ENCODE measurements at regions not wholly inside any gene's neighbourhood (a gene's known extent, or its start where the extent isn't known, plus 50 kb on each side); places are given as distances from the start of the nearest gene placed in this dataset.

DNA sequence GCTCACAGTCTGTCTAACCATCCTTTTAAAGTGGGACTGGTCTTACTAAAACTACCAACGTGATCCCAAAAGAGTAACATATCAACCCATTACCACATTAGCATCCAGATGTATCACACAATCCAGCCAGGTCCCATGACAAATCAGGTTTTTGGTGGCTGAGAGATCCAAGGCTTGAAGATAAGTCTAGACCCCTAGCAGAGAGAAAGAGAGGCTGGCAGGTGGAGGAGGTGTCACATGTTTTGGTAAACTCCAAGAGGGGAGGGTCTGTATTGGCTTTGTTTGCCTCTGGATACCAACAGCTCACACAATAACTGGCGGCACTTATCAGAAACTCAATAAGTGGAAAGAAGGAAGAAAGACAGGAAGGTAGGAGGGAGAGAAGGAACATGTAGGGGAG lies 357.6 kb downstream of the SS18 start:
- BruUV-seq (replicated peaks), result no TSS peak
- no peaks in the 10 kb centered on the region for H3K36me3 Mint-ChIP-seq (ENCODE audit: insufficient read depth, unreplicated experiment)
- H3K9me3 Mint-ChIP-seq (ENCODE audit: low read depth, unreplicated experiment), result peaks cover 2% of the 10 kb centered on the region
- no peaks in the 10 kb centered on the region for H3K4me1 Mint-ChIP-seq (ENCODE audit: low read depth, unreplicated experiment)
- peaks cover 31% of the 10 kb centered on the region for H3K27me3 Mint-ChIP-seq (ENCODE audit: unreplicated experiment)
- no peak overlapping the region for H3K4me3 Mint-ChIP-seq (ENCODE audit: low read depth, unreplicated experiment)
- no peak overlapping the region for H3K27ac Mint-ChIP-seq (ENCODE audit: unreplicated experiment)
- TF ChIP-seq, protein P1, sequence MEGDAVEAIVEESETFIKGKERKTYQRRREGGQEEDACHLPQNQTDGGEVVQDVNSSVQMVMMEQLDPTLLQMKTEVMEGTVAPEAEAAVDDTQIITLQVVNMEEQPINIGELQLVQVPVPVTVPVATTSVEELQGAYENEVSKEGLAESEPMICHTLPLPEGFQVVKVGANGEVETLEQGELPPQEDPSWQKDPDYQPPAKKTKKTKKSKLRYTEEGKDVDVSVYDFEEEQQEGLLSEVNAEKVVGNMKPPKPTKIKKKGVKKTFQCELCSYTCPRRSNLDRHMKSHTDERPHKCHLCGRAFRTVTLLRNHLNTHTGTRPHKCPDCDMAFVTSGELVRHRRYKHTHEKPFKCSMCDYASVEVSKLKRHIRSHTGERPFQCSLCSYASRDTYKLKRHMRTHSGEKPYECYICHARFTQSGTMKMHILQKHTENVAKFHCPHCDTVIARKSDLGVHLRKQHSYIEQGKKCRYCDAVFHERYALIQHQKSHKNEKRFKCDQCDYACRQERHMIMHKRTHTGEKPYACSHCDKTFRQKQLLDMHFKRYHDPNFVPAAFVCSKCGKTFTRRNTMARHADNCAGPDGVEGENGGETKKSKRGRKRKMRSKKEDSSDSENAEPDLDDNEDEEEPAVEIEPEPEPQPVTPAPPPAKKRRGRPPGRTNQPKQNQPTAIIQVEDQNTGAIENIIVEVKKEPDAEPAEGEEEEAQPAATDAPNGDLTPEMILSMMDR (IDR thresholded peaks at IDR 0.05; ENCODE audit: unreplicated experiment), result no peak
- intact Hi-C loops (cut with micrococcal nuclease; ENCODE audit: unreplicated experiment), result no loop called here
- CTCF ChIA-PET, result no interaction called here
- DNase-seq, result no peak

GRCh38 chr18:25729072-25729471 lies 361.3 kb downstream of the SS18 start:
- CTCF ChIA-PET, result no interaction called here
- no TSS peak for BruUV-seq (replicated peaks)
- H3K27ac Mint-ChIP-seq (ENCODE audit: unreplicated experiment), result no peak overlapping the region
- no peak overlapping the region for H3K4me3 Mint-ChIP-seq (ENCODE audit: low read depth, unreplicated experiment)
- DNase-seq, result no peak
- H3K36me3 Mint-ChIP-seq (ENCODE audit: insufficient read depth, unreplicated experiment), result no peaks in the 10 kb centered on the region
- TF ChIP-seq, protein P1 (IDR thresholded peaks at IDR 0.05; ENCODE audit: unreplicated experiment), result no peak
- peaks cover 16% of the 10 kb centered on the region for H3K27me3 Mint-ChIP-seq (ENCODE audit: unreplicated experiment)
- intact Hi-C loops (cut with micrococcal nuclease; ENCODE audit: unreplicated experiment), result no loop called here
- H3K9me3 Mint-ChIP-seq (ENCODE audit: low read depth, unreplicated experiment), result peaks cover 2% of the 10 kb centered on the region
- no peaks in the 10 kb centered on the region for H3K4me1 Mint-ChIP-seq (ENCODE audit: low read depth, unreplicated experiment)

GRCh38 chr18:25727281-25727985 lies 363.0 kb downstream of the SS18 start:
- no TSS peak for BruUV-seq (replicated peaks)
- no peaks in the 10 kb centered on the region for H3K4me1 Mint-ChIP-seq (ENCODE audit: low read depth, unreplicated experiment)
- CTCF ChIA-PET, result no interaction called here
- no peak for DNase-seq
- TF ChIP-seq, protein P1 (IDR thresholded peaks at IDR 0.05; ENCODE audit: unreplicated experiment), result no peak
- H3K27ac Mint-ChIP-seq (ENCODE audit: unreplicated experiment), result no peak overlapping the region
- peaks cover 4% of the 10 kb centered on the region for H3K9me3 Mint-ChIP-seq (ENCODE audit: low read depth, unreplicated experiment)
- H3K36me3 Mint-ChIP-seq (ENCODE audit: insufficient read depth, unreplicated experiment), result no peaks in the 10 kb centered on the region
- no peak overlapping the region for H3K4me3 Mint-ChIP-seq (ENCODE audit: low read depth, unreplicated experiment)
- H3K27me3 Mint-ChIP-seq (ENCODE audit: unreplicated experiment), result peaks cover 10% of the 10 kb centered on the region
- intact Hi-C loops (cut with micrococcal nuclease; ENCODE audit: unreplicated experiment), result no loop called here

GRCh38 chr18:25726298-25726697 lies 364.1 kb downstream of the SS18 start:
- H3K4me3 Mint-ChIP-seq (ENCODE audit: low read depth, unreplicated experiment), result no peak overlapping the region
- H3K9me3 Mint-ChIP-seq (ENCODE audit: low read depth, unreplicated experiment), result peaks cover 2% of the 10 kb centered on the region
- H3K36me3 Mint-ChIP-seq (ENCODE audit: insufficient read depth, unreplicated experiment), result no peaks in the 10 kb centered on the region
- no peaks in the 10 kb centered on the region for H3K4me1 Mint-ChIP-seq (ENCODE audit: low read depth, unreplicated experiment)
- intact Hi-C loops (cut with micrococcal nuclease; ENCODE audit: unreplicated experiment), result no loop called here
- TF ChIP-seq, protein P1 (IDR thresholded peaks at IDR 0.05; ENCODE audit: unreplicated experiment), result no peak
- no peaks in the 10 kb centered on the region for H3K27me3 Mint-ChIP-seq (ENCODE audit: unreplicated experiment)
- no TSS peak for BruUV-seq (replicated peaks)
- no peak for DNase-seq
- CTCF ChIA-PET, result no interaction called here
- H3K27ac Mint-ChIP-seq (ENCODE audit: unreplicated experiment), result no peak overlapping the region
